DMS53 treated with DMSO at 0.1 percent for 48 hours (cell line): ENCODE measurements at regions not wholly inside any gene's neighbourhood (a gene's known extent, or its start where the extent isn't known, plus 50 kb on each side); places are given as distances from the start of the nearest gene placed in this dataset.

Experiments used
- DNase-seq: peaks from one replicate; lab custom pipeline; 2025; ENCODE audit not compliant: unreplicated experiment; lab: John Stamatoyannopoulos, UW

DNA sequence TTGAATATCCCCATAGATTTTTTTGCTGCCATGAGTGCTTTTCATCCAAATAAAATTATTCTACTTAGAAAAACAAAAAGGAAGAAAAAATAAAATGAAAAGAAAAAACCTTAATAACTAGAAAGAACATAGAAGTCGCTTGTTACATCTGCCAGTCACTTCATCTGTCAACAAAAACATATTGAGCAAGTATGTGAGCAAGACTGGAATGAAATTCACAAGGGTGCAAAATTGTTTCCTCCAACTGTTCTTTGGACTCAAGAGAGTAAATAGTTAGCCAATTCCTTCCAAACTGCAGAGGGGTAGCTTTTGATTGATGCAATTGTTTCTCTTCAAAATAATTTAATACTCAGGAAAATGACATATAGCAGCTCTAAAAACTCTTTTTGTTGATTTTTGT is 336.3 kb upstream of the CDH7 start:
- DNase-seq = no peak

DNA sequence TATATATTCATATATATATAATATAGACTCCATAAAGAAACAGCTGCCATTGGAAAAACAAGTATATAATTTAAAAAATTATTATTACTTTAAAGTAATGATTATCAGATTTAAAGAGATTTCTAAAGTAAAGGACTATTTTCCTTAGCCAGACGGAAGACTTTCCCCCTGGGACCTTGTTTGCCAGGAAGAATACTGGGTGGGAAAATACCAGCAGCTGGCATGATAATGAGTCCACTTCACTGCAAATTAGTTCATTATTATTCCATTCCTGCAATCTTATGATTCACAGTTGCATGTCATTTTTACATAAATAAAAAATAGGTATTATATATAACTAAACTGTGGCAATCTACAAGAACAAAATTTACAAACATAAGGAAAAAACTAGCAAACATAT is 339.8 kb upstream of the CDH7 start:
- DNase-seq = no peak

DNA sequence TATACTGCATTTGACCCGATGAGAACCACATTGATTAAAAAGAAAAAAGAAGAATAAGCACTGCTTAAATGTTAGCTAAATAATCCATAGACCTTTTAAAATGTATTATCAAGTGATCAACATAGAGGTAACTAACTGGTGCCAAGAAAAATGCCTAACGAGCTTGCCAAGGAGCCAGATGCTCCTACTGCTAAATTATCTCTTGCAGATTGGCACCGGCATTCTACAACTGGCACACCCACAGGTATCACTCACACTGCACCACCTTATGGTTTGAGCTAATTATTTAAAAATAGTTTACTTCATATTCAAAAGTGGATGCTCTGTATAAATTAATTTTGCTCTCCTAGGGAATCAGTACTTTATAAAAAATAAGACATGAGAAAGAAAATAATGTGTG is 341.6 kb upstream of the CDH7 start:
- DNase-seq = no peak

DNA sequence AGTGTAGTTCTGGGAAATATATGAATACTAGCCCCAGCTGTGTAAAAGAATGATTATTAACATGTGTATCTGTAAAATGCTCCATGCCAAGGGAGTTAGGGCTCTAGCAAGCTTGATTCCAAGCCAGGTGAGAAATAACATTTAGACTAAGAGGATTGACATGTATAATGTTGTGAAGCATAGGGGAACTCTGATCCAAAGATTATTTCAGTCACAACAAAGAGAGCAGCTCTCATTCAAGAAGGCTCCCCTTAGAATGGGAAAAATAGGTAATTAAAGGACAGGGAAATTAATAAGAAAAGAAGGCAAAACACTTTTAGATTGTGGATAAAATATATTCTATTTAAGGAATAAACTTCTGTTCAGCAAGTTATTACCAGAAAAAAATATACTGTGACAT is 347.3 kb upstream of the CDH7 start:
- DNase-seq = no peak

DNA sequence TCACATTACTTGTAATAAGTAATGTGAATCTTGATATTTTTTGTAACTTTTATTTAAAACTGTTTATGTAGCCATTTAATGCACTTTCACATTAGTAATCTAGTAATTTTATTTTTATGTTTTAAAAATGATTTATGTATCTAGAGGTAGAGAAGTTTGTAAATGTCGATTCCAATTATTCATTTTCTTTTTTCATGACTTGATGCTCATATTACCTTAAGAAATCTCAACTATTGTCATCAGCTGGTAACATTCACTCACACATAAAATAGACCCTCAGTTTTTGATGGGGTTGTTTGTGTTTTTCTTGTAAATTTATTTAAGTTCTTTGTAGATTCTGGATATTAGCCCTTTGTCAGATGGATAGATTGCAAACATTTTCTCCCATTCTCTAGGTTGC is 351.7 kb upstream of the CDH7 start:
- DNase-seq = no peak

DNA sequence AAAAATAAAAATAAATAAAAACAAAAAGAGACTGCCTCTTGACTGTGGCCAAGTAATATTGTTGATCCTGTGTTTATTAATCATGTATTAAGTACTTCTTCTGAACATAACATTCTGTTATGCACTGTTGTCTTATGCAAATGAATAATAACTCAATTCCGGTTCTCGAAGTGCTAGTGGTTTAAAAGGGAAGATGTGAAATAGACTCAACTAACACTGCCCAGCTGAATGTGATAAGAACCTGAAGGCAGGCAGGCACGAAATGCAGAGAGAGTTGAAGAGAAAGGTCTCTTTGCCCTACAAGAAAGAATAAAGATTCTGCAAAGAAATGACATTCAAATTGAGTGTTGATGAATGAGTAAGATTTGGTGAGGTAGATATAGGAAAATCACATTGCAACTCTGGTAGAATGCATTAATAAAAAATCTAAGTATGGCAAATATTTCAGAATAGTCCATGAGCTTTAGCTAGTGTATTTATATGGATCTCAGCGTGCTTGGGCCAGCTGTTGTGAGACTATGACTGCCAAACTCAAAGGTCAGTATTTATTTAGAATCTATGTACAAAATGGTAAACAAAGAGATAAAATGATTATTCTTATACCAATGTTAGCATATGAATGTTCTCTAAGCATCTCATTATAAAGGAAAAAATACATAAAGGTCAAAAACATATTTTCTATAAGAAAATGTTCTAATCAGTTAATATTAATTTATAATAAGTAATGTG is 352.3 kb upstream of the CDH7 start:
- DNase-seq = no peak

DNA sequence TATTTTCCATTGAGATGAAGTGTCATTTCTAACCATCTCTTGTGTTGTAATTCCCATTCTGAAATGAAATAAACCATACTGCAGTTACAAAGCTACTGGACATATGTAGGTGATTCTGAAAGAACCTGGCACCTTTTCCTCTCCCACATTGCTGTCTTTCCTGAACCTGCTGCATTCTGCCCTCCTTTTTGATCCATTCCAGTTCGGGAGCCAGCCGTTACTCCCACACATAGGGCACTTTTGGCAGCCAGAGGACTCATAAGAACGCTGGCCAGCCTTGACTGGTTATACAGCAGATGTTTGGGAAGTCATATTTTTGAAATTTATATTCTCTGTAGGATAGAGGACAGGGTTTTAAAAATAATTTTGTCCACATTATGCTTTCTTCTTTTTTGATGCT is 369.8 kb upstream of the CDH7 start:
- DNase-seq = no peak

DNA sequence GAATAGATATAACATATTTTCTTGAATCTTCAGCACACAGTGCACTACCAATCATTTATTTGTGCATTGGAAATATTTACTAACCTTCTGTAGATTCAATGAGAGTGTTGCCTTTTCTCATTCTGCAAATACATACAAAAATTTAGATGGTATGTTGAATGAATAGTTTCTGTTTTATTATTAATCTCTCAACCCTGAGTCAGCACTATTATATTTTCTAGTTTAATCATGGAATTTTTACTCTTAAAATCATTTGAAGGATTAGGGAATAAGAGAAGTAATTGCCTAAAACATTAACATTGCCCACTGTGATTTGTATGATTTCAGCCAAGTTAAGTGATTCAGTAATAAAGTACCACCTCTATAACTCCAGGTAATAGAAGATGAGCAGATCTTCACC is 370.2 kb upstream of the CDH7 start:
- DNase-seq = no peak

DNA sequence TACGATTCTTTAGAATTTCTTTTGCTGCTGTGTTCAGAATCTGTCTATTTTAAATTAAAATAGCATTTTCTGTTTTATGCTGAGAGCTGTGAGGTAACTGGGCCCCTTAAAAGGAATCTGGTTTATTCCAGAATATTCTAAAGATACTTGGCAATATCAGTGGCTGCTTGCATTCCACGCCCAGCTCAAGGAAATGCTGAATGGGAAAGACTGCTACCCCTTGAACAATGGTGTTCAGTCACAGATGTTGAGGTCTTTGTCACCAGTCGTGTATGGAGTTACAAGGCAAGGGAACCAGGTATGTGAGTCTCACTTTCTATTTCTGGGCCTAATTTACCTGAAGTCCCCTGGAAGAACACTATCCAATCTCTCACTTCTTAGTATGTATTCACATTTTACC is 377.9 kb upstream of the CDH7 start:
- DNase-seq = no peak

DNA sequence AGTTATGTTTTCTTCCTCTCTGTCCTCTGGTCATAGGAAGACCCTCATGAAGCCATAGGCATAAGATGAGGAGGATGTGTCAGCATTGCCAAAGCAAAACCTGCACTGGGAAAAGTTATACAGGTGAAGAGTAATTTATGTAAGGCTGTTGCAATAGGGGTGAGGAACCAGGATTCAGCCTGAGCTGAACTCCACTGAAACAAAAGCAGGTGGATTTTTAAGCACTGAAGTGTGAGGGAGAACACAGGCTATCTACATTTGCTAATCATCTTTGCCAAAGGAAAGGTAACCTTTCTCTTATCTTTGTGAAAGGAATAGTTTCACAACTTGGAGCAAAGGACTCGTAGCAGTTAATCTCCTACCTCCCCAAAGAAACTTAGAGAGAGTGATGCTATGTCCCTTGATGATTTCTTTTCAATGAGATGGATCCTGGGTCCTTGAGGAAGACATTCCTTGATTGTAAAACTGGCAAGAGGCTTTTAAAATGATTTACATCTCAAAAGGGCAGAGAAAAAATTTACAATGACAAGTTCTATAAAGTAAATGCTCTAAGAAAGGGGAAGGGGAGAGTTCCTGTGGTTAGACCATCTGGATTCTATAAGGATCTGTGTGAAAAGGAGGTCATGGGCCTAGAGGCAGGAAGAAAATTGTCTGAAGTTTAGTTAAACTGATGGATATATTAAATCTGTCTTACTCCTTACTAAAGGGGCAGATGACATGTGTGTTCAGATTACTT is 385.4 kb upstream of the CDH7 start:
- no peak for DNase-seq

DNA sequence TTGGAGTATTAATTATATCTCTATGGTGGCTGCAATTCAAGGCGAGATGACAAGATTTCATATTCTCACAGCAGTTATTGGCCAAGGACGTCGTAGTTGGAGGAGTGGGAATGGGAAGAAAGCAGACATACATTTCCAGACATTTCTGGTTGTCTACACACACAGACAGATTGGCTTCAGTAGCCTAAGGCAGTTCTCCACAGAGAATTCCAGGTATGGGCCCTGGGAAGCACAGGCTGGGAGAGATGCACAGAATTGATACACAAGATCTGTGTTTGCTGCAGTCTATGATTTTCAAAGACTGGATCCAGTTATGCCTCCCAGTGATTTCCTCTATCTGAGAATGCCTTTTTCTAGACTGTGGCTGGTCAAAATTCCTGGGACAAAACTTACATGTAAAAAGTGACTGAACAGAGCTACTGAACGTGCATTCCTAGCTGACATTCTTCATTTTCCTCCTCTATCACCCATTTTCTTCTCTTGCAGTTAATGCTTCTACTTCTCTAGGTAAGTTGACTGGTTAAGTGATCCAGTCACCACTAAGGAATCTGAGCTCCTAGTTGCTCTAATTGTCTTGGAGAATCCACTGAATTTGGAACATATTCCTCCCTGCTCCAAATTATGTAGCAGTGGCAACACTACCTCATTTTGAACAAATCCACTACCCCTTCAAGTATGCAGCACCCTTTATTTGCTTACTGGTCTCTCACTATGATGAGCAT is 386.7 kb upstream of the CDH7 start:
- no peak for DNase-seq

DNA sequence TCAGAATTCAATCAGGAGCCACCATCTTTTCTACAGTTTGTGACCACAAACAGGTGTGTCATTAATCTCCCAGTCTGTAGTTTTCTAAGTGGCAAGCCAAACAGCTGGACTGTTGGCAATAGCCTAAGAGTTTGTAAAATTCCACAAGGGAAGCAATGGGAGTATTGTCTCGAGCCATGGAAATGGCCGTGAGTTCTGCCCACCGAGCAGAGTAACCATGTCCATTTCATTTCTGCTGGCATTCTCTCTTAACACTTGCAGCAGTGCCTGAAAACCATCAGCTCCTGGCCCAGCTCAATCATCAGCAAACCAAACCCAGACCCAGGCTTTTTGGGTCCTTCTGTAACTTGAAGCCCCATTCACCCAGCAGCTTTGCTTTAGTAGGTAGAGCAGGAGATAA is 387.8 kb upstream of the CDH7 start:
- no peak for DNase-seq

DNA sequence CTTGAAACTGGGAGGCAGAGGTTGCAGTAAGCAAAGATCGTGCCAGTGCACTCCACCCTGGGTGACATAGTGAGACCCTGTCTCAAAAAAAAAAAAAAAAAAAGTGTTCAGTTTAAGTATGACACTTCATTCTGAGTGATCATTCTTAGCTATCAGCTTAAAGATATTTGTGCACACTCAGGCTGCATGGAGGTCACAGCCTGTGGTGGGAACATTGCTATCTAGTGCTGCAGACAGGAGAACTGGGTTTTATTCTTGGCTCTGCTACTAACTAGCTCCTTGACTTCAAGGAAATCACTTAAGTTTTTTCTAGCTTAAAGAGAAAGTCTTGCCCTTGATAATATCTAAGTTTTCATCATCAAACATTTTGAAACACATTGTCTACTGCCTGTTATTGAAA is 391.3 kb upstream of the CDH7 start:
- DNase-seq = no peak

DNA sequence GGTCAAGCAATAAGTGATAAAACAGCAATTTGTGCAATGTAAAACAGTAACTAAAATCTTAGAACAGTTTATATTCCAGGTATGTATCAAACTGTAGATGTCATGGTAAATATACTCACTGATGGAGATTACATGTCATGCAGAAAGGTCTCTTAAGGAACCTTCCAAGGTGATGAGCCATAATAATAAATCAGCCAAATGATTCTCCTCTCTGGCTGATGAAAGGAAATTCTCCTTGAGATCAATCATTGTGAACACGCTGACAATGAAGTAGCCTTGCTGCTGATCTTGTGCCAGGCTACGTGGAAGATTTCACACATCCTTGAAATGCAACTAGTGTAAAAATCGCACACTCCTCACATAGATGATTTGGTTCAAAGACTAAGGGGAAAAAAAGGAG is 392.5 kb upstream of the CDH7 start:
- DNase-seq = no peak

DNA sequence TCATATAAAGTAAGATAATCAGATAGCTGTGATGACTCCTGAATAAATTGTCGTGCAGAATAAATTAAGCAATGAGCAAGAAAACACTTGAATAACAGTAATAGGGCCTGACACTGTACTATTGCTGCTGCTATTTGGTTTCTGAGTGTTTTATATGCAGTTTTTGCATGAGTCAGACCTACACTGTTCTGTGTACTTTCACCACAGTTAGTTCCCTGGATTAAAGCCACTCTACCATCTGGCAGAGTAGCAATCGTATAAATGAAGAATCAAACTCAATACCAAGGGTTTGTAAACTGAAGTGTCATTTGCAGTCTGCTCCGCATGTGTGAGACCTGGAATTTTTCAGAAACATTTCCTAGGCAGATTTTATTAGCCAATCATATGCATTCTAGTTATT is 398.6 kb upstream of the CDH7 start:
- DNase-seq = peak; percentile 23

DNA sequence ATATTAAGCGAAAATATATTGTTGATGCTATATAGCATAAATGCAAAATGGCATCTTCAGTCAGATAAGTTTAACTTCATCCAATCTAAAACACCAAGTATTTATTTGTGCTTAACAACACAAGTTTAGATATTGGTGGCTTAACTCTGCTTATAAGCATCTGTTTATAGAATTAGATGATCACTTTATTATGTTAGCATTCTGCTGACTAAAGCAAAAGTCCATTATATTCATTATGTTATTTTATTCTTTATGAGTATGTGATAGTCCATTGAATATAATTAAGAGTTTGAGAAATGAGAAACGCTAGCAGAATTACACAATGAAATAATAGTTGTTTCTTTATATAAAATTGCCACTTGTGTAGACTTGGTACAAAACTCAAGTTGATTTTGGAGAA is 401.2 kb upstream of the CDH7 start:
- no peak for DNase-seq

DNA sequence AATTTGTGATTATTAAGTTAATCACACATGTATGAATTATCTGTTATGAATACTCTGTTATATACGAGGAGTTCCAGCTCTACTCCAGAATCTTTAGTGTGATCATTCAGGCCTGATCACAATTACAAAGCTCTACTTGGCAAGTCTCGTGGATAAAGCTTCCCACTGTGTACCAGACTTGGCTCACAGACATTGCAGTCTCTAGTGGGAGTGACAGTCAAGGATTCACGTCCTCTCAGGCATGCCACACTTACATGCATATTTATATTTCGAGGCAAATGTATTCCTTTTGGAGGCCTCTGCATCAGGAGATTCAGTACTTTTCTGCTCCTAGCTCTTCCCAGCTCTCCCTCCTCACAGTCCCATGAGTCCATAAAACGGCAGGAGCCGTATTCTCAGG is 403.4 kb upstream of the CDH7 start:
- no peak for DNase-seq

DNA sequence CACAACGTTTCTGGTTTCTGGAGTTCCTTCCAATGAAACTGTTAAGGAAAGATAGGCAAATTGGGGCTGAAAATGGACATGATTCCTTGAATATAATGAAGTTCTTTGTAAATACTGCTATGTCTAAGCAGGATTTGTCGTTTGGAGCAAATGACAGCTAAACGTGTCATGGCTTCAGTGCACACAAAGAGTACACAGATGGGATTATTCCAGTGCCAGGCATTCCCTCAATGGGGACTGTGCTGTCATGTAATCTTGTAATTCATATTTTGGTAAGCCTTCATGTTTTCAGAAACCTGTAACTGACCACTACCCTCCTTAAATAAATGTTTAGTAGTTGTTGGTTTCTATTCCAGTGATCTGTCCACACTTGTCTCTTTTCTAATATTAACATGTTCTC is 404.7 kb upstream of the CDH7 start:
- no peak for DNase-seq

DNA sequence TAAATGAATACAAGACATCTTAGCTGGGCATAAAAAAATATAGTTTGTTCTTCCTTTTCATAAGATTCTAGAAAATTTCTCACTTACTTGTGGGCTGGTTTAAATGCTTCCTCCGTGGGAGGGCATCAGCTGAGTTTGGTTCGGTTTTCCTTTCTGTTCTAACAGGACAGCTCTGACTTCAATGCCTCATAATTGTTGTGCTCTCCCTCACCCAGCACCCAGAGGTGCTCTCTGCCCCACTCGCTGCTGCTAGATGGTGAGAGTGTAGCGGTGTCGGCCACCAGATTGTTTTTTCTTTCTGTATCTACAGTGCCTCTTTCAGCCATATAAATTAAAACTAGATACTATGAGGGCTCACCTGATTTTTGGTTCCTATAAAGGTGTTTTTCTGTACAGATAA is 407.2 kb upstream of the CDH7 start:
- DNase-seq = no peak

DNA sequence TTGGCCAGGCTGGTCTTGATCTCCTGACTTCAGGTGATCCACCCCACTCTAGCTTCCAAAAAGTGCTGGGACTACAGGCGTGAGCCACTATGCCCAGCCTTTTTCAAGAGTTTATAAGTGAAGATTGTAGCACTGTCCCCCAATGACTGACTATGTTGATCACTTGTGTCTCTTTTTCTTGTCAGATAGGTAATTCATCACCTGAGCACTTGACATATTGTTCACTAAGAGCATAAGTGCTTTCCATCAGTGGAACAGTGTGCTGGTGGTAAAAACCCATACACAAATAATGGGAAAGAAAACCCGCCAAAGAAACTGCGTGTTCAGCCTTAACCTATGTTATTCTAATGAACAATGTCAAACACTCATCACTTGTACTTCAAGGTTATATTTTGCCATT is 414.4 kb upstream of the CDH7 start:
- DNase-seq = no peak

DNA sequence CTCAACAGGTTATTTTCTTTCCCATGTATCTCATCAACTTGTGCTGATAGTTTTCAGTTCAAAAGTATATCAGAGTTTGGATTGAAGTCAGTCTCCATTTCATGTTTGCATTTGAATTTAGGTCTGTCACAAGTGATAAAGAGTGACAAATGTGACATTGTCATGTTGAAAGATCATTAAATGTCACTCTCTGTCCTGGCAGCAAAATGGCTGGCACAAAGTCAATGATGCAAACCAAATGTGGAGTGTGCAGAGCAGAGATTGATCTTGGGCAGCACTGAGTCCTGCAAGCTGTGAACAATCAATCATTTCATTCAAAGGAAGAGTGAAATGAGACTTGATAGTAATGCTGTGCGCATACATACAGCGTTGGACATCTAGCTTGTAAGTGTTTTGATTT is 421.8 kb upstream of the CDH7 start:
- DNase-seq = no peak

DNA sequence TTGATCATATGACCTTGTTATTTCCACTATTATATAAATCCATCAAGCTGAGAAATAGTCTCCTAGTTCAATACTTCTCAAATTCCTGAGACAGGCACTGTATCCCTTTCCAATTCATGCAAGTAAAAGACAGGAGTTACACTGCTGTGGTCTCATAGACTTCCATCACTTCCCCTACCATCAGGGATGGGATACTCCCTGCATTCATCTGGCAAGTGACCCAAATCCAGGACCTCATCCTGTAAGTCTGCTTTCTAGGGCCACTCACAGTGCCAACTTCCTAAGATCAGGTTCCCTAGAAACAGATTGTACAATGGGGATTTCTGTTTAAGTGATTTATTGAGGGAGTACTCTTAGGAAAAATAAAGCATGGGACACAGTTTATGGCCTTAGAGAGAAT is 424.0 kb upstream of the CDH7 start:
- DNase-seq = no peak
